ENCODE measurements at regions not wholly inside any gene's neighbourhood (a gene's known extent, or its start where the extent isn't known, plus 50 kb on each side); places are given as distances from the start of the nearest gene placed in this dataset.

- TF ChIP-seq CTCF (IDR thresholded peaks at IDR 0.05) (no peak), FOXP4 (CRISPR knock-in tag; IDR thresholded peaks at IDR 0.05) (no peak), TP53 (CRISPR knock-in tag; IDR thresholded peaks at IDR 0.05) (no peak), SP1 (CRISPR knock-in tag; conservative IDR thresholded peaks at IDR 0.05) (no peak), FOXJ3 (CRISPR knock-in tag; IDR thresholded peaks at IDR 0.05; ENCODE audit: borderline replicate concordance) (no peak), RORB (CRISPR knock-in tag; IDR thresholded peaks at IDR 0.05) (no peak), ZNF232 (CRISPR knock-in tag; IDR thresholded peaks at IDR 0.05) (no peak), MAX (CRISPR knock-in tag; IDR thresholded peaks at IDR 0.05) (no peak), ZNF671 (CRISPR knock-in tag; IDR thresholded peaks at IDR 0.05) (no peak), ZNF396 (CRISPR knock-in tag; IDR thresholded peaks at IDR 0.05; ENCODE audit: borderline replicate concordance) (no peak), ESRRA (CRISPR knock-in tag; IDR thresholded peaks at IDR 0.05; ENCODE audit: borderline replicate concordance) (no peak), ELF4 (CRISPR knock-in tag; IDR thresholded peaks at IDR 0.05; ENCODE audit: low read depth) (no peak)
Measured at GRCh38 chr1:30814292-30814691, 56.7 kb upstream of the LAPTM5 start.
